ENCODE measurements at regions not wholly inside any gene's neighbourhood (a gene's known extent, or its start where the extent isn't known, plus 50 kb on each side); places are given as distances from the start of the nearest gene placed in this dataset.

DNA sequence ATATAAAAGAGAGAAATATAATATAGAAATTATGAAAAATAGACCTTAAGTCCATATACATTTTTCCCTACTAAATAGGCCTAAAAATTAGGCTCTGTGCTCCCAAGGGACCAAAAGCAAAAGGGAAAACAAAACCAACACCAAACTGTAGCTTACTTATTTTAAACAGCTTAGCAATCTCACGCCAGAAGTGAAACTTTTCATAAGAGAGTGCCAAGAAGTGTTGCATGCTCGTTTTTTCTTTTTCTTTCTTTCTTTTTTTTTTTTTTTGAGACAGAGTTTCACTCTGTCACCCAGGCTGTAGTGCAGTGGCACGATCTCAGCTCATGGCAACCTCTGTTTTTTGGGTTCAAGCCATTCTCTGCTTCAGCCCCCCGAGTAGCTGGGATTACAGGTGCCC, 250.4 kb downstream of the TMA16 start:
- H3K4me1 Mint-ChIP-seq: no peaks in the 10 kb centered on the region

More for the DNA sequence above, 250.4 kb downstream of the TMA16 start:
- H3K27me3 Mint-ChIP-seq (ENCODE audit: low read depth): no peaks in the 10 kb centered on the region; the same call in 1 of the 2 replicates
- Histone ChIP-seq H2BK15ac (ENCODE audit: low read depth, low read length) (no peak overlapping the region), H2AK5ac (ENCODE audit: insufficient read length, low read length) (no peak overlapping the region), H2AFZ (ENCODE audit: low read length) (no peak overlapping the region), H3K56ac (ENCODE audit: insufficient read length, low read depth, low read length) (no peak overlapping the region), H3K4me1 (ENCODE audit: insufficient read depth, low read length) (no peaks in the 10 kb centered on the region), H3K4ac (ENCODE audit: low read depth, low read length) (no peak overlapping the region), H2BK20ac (ENCODE audit: low read depth, low read length, poor library complexity, severe bottlenecking) (no peak overlapping the region), H4K5ac (ENCODE audit: insufficient read length, low read depth, low read length) (no peak overlapping the region), H4K8ac (replicated peaks; ENCODE audit: insufficient read length, low read depth, low read length) (no peak overlapping the region), H3K9me3 (ENCODE audit: control insufficient read depth, low read depth, low read length) (peaks cover 7% of the 10 kb centered on the region), H2BK5ac (ENCODE audit: insufficient read length, low read length) (no peak overlapping the region), H3K4me2 (ENCODE audit: insufficient read depth, insufficient read length, low read length) (no peak overlapping the region), H3K27me3 (ENCODE audit: insufficient read depth, low read length) (no peaks in the 10 kb centered on the region), H3K14ac (ENCODE audit: insufficient read depth, low read length) (no peak overlapping the region), H2BK120ac (ENCODE audit: low read depth, low read length, poor library complexity, severe bottlenecking) (no peak overlapping the region), H3K79me2 (ENCODE audit: insufficient read depth, low read length) (no peaks in the 10 kb centered on the region), H4K20me1 (ENCODE audit: control insufficient read depth, insufficient read depth, insufficient read length) (no peaks in the 10 kb centered on the region), H2BK12ac (ENCODE audit: insufficient read length, low read depth, low read length) (no peak overlapping the region), H4K91ac (ENCODE audit: insufficient read length, low read depth, low read length) (no peak overlapping the region), H3K23ac (ENCODE audit: insufficient read length, low read depth, low read length) (no peak overlapping the region), H3K79me1 (ENCODE audit: insufficient read depth, low read depth, low read length, poor library complexity, severe bottlenecking) (no peaks in the 10 kb centered on the region), H3T11ph (ENCODE audit: low read length) (no peak overlapping the region), H3K27ac (ENCODE audit: insufficient read length, low read depth, low read length) (no peak overlapping the region), H3K9ac (ENCODE audit: extremely low read depth, insufficient read length, low read length) (no peak overlapping the region), H3K23me2 (ENCODE audit: insufficient read length, low read depth, low read length, poor library complexity, severe bottlenecking) (no peaks in the 10 kb centered on the region), H3K18ac (ENCODE audit: insufficient read length, low read depth, low read length) (no peak overlapping the region)
- peaks cover 20 to 21% of the 10 kb centered on the region in 2 experiments; a peak in 4 of 5 replicates for H3K9me3 Mint-ChIP-seq
- whole genome bisulfite sequencing (ENCODE audit: extremely low coverage, insufficient read length, low lambda C conversion rate): no CpG with 5 or more reads among the region's 4 CpGs
- H3K27ac Mint-ChIP-seq: no peak overlapping the region
- DNase-seq: no peak
- TF ChIP-seq, protein P1, sequence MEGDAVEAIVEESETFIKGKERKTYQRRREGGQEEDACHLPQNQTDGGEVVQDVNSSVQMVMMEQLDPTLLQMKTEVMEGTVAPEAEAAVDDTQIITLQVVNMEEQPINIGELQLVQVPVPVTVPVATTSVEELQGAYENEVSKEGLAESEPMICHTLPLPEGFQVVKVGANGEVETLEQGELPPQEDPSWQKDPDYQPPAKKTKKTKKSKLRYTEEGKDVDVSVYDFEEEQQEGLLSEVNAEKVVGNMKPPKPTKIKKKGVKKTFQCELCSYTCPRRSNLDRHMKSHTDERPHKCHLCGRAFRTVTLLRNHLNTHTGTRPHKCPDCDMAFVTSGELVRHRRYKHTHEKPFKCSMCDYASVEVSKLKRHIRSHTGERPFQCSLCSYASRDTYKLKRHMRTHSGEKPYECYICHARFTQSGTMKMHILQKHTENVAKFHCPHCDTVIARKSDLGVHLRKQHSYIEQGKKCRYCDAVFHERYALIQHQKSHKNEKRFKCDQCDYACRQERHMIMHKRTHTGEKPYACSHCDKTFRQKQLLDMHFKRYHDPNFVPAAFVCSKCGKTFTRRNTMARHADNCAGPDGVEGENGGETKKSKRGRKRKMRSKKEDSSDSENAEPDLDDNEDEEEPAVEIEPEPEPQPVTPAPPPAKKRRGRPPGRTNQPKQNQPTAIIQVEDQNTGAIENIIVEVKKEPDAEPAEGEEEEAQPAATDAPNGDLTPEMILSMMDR (conservative IDR thresholded peaks at IDR 0.05): no peak
- H3K36me3 Mint-ChIP-seq (ENCODE audit: insufficient read depth in 1 of 3, low read depth in 3 of 3): peaks cover 0 to 11% (median 8%) of the 10 kb centered on the region in 3 experiments; a peak in 3 of 7 replicates
- no peak overlapping the region for H3K4me3 Mint-ChIP-seq
